ENCODE measurements at regions not wholly inside any gene's neighbourhood (a gene's known extent, or its start where the extent isn't known, plus 50 kb on each side); places are given as distances from the start of the nearest gene placed in this dataset.

GRCh38 chr7:109646124-109646523 is 1076.5 kb downstream of the DNAJB9 start:
- no TSS peak for BruUV-seq (replicated peaks)
- Histone ChIP-seq H3K23ac (ENCODE audit: low read depth, low read length) (no peak overlapping the region), H2BK120ac (ENCODE audit: low read depth, low read length) (no peak overlapping the region), H3K4me2 (ENCODE audit: low read depth, low read length) (no peak overlapping the region), H3K36me3 (ENCODE audit: control insufficient read depth, insufficient read depth, low read length) (no peaks in the 10 kb centered on the region), H4K8ac (ENCODE audit: low read depth in 2 of 2, low read length in 2 of 2) (no peak overlapping the region), H3K27me3 (ENCODE audit: control insufficient read depth, insufficient read depth, low read length) (no peaks in the 10 kb centered on the region), H3K4me3 (ENCODE audit: insufficient read depth, low read depth, low read length) (no peak overlapping the region), H2AK5ac (ENCODE audit: low read depth, low read length) (no peak overlapping the region), H2BK5ac (ENCODE audit: low read depth, low read length, poor library complexity, severe bottlenecking) (no peak overlapping the region), H3K79me1 (ENCODE audit: low read depth in 1 of 2, low read length in 2 of 2) (no peaks in the 10 kb centered on the region), H3K56ac (ENCODE audit: extremely low read depth, insufficient read depth, low read length) (no peak overlapping the region), H3K9ac (ENCODE audit: low read depth, low read length) (no peak overlapping the region), H3K9me1 (ENCODE audit: insufficient read depth, low read length) (no peaks in the 10 kb centered on the region), H3K4me1 (ENCODE audit: control insufficient read depth, insufficient read depth, low read length) (no peaks in the 10 kb centered on the region), H4K5ac (ENCODE audit: low read depth, low read length) (no peak overlapping the region), H2BK15ac (ENCODE audit: low read depth, low read length) (no peak overlapping the region), H3K18ac (ENCODE audit: low read depth, low read length) (no peak overlapping the region), H2BK20ac (ENCODE audit: low read depth, low read length) (no peak overlapping the region), H4K20me1 (ENCODE audit: insufficient read depth, low read length) (no peaks in the 10 kb centered on the region), H2AFZ (replicated peaks; ENCODE audit: low read length, poor library complexity) (no peak overlapping the region), H3K9me3 (ENCODE audit: control insufficient read depth, insufficient read depth, low read length) (peaks cover 2% of the 10 kb centered on the region), H3K27ac (ENCODE audit: insufficient read depth, low read length) (no peak overlapping the region), H3K4ac (ENCODE audit: low read depth, low read length) (no peak overlapping the region), H3K14ac (replicated peaks; ENCODE audit: low read depth, low read length) (no peak overlapping the region), H2AK9ac (replicated peaks; ENCODE audit: low read depth, low read length, poor library complexity) (no peak overlapping the region), H4K91ac (ENCODE audit: insufficient read depth, low read depth, low read length) (no peak overlapping the region)
- DNase-seq (no peak), ATAC-seq (ENCODE audit: low read depth) (no peak)
- intact Hi-C loops (cut with micrococcal nuclease), result no loop called here
- in situ Hi-C loops (cut with MboI; ENCODE audit: low sequenced_read_pairs), result no loop called here
- WGBS, 2 experiments (ENCODE audit: extremely low coverage in 2 of 2, insufficient read length in 1 of 2), result 54% methylated on average over 4 of the region's 7 CpGs; no CpG with 5 or more reads in 1 of the 2 experiments
- dilution Hi-C loops (cut with HindIII; ENCODE audit: low sequenced_read_pairs, unreplicated experiment), result no loop called here
- no peak for TF ChIP-seq USF2 (IDR thresholded peaks at IDR 0.05; ENCODE audit: low read depth, low read length)
- no peak for TF ChIP-seq POLR2A (IDR thresholded peaks at IDR 0.05; ENCODE audit: low read depth, low read length)
- TF ChIP-seq ELK1 (IDR thresholded peaks at IDR 0.05; ENCODE audit: borderline replicate concordance, low read depth, low read length), result no peak
- no peak for TF ChIP-seq BHLHE40 (IDR thresholded peaks at IDR 0.05; ENCODE audit: low read depth, low read length)
- no peak for TF ChIP-seq MAZ (IDR thresholded peaks at IDR 0.05; ENCODE audit: borderline replicate concordance, low read depth, low read length)
- no peak for TF ChIP-seq CEBPB (IDR thresholded peaks at IDR 0.05; ENCODE audit: low read depth, low read length)
- no peak for TF ChIP-seq MAFK (IDR thresholded peaks at IDR 0.05; ENCODE audit: low read depth, low read length)
- no peak for TF ChIP-seq RCOR1 (IDR thresholded peaks at IDR 0.05; ENCODE audit: insufficient replicate concordance, low read length)
- no peak for TF ChIP-seq FOS (IDR thresholded peaks at IDR 0.05; ENCODE audit: low read depth, low read length)
- TF ChIP-seq MXI1 (IDR thresholded peaks at IDR 0.05; ENCODE audit: borderline replicate concordance, low read depth, low read length), result no peak
- no peak for TF ChIP-seq SMC3 (IDR thresholded peaks at IDR 0.05; ENCODE audit: low read depth, low read length)
- no peak for TF ChIP-seq RAD21 (IDR thresholded peaks at IDR 0.05; ENCODE audit: low read length)
- TF ChIP-seq NFE2L2 (IDR thresholded peaks at IDR 0.05; ENCODE audit: low read depth, low read length), result no peak
- TF ChIP-seq CHD1 (IDR thresholded peaks at IDR 0.05; ENCODE audit: low read depth, low read length), result no peak
- ChIA-PET POLR2A (ENCODE audit: unreplicated experiment) (no interaction called here), CTCF (no interaction called here)
